ENCODE measurements at regions not wholly inside any gene's neighbourhood (a gene's known extent, or its start where the extent isn't known, plus 50 kb on each side); places are given as distances from the start of the nearest gene placed in this dataset.

DNA sequence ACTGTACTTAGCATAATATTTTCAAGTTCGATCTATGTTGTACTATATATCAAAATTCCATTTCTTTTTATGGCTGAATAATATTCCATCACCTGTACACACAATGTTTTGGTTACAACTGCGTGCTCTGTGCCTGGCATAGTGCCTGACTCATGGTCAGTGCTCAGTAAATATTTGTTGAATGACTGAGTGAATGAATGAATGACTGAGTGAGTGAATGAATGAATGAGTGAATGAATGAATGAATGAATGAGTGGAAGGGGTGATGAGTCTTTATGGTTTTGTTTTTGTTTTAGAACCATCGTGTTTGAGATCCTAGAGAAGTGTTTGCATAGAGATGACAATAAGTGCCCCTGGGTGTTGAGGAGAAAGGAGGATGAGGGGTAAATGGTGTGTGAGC is 155.3 kb downstream of the MRM1 start:
- DNase-seq (ENCODE audit: low spot score) = no peak

DNA sequence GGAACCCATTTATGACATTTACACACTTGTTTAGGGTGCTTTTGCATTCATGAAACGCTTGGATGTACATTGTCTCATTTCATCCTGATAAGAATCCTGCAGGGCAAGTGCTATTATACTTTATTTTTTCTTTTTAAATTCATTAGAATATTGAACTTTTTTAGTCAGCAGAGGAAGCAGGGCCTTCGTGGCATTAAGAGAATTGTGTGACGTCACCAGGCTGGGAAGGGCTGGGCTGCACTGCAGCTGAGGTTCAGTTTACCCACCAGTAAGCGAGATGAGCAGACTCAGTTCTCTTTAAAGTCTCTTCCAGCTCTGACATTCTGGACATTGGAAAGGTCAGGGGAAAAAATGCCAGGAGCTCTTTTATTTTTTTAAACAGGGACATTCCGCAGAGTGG is 159.0 kb downstream of the MRM1 start:
- DNase-seq (ENCODE audit: low spot score) = no peak

DNA sequence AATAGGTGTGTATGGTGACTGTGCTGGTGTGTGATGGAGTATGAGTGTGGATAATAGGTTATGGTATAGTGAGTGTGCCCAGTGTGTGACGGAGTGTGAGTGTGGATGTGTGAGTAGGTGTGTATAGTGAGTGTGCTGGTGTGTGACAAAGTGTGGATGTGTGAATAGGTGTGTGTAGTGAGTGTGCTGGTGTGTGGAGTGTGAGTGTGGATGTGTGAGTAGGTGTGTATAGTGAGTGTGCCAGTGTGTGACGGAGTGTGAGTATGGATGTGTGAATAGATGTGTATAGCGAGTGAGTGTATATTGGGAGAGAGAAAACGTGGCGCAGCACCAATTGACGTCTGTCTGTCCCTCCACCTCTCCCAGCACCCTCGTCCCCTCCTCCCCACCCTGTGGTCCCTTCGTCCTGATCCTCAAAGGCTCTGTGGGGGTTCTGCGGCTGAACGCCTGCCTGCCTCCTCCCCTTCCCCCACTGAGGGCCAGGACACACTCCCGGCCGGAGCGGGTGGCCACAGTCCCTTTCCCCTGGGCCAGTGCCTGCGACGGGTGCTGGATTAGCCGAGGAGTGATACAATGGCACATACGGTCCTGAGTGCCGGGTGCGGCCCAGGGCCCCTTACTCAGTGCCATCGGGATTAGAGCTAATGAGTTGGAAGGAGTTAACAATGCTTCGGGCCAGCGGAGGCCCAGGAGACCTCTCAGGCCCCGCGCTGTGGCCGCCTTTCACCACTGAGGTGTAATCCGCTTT is 160.0 kb downstream of the MRM1 start:
- no peak for DNase-seq (ENCODE audit: low spot score)

DNA sequence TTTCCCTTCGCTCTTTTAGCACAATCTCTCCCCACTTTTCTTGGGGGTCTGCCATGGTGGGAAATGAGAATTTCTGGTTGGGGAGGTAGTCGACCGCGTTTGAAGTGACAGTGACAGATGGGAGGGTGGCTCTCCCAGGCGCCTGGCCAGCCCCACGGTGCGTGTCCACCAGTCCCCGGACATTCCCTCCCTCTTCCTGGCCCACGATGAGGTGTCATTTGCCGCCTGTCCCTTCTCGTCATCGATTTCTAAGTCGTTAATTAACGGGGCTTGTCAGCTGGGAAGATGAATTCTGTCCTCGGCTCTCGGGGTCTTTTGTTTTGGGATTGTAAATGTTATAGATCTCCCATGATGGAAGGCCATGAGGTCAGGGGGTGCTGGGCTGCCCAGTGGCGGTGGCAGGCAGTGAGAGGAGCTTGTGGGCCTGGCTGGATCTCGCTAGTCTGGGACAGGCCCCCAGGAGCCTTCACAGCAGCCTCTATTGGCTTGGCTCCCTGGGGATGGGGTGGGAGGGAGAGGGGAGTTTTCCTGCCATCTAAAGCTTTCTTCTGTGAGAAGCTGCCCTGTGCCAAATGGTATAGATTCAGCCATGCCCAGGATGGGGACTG is 164.2 kb downstream of the MRM1 start:
- DNase-seq (ENCODE audit: low spot score) = no peak

DNA sequence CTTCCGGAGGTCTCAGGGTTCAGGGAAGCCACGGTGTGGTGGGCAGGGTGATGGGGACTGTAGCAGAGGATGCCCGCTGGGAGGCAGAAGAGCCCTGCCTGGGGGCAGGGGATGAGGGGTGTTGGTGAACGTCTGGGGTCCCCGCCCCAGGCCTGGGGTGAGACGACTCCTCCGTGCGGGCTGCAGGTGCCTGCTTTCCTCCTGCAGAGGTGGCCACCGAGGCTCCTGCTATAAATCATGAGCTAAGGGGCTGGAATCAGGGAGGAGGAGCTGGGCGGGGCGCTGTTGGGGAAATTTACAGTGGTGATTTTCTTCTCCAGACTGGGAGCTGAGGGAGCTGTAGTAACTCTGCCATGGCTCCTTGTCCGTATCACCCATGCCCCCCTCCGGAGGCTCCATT is 167.0 kb downstream of the MRM1 start:
- DNase-seq (ENCODE audit: low spot score) = no peak

DNA sequence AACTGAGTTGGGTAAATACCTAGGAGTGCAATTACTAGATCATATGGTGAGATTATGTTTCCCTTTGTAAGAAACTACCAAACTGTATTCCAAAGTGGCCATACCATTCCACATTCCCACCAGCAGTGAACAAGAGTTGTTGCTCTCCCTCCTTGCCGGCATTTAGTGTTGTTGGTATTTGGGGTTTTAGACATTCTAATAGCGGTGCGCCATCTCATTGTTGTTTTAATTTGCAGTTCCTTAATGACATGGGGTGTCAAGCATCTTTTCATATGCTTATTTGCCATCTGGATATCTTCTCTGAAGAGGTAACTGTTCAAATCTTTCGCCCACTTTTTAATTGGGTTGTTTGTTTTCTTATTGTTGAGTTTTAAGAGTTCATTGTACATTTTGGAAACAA is 164.2 kb upstream of the LHX1 start:
- DNase-seq (ENCODE audit: low spot score) = no peak

DNA sequence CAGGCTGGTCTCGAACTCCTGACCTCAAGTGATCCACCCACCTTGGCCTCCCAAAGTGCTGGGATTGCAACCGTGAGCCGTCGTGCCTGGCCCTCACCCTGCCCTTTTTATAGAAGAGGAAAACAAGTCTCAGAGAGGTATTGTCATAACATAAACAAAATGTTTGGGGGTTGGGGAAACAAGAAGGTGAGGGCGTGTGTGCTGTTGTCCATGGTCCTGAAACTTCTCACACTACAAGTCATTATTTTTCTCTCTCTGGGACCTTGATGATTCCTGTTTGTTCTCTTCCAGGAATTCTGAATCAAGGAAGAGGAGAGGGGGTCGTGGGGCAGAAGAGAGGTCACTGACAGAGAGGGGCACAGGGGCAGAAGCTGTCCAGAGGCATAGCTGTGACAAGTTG is 160.2 kb upstream of the LHX1 start:
- no peak for DNase-seq (ENCODE audit: low spot score)

DNA sequence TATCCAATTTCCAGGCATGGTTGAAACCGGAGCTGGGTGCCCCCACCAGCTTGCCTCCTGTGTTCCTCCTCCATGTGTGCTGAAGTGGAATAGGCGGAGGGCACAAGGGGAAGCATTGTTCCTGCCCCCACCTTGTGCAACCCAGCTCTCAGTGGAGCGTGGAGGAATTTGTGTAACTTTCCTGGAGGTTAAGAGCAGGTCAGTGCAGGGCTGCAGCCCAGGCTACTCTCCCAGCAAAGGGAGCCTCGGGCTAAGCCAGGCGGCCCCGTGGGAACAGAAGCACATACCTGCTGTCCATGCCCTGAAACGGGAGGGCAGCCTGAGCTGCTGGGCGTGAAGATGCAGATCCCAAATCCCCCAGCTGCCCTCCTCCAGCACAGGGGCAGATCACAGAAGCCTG is 158.8 kb upstream of the LHX1 start:
- no peak for DNase-seq (ENCODE audit: low spot score)

DNA sequence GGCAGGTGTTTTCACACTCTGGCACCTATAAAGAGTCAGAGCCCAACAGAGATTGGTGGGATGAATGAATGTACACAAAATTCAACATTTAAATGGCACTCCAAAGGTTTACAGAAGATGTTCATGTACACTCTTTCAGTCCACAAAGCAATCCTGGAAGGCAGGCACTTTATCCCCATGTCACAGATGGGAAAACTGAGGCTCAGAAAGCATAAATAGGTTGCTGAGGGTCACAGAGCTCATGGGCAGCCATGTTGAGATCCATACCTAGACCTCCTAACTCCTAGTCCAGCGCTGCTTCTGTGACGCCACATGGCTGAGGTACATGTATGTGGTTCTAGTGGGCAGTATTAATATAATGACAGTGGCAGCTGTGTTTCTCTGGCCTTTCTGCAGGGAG is 157.7 kb upstream of the LHX1 start:
- no peak for DNase-seq (ENCODE audit: low spot score)

DNA sequence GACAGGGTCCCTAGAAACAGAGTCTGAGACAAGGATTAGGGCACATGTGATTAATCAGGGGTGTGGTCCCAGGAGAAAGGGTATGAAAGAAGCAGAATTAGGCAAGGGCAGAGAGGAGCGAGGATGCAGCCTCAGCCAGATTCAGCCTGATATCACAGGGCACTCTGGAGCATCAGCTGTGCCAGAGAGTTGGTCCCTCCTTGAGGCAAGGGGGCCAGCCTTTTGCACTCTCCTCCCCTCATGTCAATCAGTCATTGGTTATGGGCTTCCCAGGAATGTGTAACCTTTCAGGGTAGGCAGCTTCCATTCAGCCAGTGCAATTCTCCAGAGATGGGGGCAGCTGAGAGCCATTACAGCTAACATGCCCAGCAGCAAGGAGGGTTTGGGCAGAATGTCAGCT is 152.6 kb upstream of the LHX1 start:
- no peak for DNase-seq (ENCODE audit: low spot score)

DNA sequence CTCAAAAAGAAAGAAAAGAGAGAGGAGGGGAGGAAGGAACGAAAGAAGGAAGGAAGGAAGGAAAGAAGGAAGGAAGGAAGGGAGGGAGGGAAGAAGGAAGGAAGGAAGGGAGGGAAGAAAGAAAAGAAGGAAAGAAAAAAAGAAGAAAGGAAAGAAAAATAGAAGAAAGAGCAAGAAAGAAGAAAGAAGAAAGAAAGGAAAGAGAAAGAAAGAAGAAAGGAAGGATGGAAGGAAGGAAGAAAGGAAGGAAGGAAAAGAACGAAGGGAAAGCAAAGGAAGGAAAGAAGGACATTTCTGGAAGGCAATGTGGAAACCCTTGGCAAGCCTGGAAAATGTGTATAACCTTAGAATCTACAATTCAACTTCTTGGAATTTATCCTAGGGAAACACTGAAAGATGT is 150.4 kb upstream of the LHX1 start:
- no peak for DNase-seq (ENCODE audit: low spot score)

DNA sequence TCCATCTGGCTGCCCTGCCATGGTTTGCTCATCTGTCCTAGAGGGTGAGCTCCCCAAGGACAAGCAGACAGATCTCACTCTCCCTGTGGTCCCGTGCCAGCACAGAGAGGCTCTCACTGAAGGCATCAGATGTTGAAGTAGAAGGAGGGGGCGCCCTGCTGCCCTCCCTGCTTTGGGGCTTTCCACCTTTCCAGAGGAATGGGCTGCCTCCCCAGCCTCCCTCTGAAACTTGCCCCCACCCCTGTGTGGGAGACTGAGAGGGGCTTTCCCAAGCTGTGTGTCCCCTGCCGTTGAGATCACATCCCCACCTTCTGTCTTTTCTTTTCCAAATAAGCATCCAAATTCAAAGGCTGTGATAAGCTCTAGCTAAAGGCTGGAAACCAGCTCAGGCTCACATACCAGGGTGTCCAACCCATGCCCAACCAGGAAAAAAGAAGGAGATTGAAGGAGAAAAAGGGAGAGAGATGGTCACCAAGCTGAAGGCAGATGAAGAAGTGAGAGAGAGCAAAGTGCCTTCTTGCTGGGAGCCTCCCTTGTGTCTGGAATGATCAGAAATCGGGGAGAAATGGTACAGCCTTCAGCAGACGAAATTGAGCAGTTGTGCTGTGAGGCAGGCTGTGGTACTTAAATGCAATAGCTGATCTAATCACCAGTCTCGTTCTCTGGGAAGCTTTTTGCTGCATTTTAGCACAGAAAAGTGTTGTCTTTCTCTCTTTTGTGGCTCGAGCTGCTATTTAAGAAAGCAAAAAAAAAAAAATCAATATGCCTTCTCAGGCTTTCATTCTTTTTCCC is 145.9 kb upstream of the LHX1 start:
- no peak for DNase-seq (ENCODE audit: low spot score)

DNA sequence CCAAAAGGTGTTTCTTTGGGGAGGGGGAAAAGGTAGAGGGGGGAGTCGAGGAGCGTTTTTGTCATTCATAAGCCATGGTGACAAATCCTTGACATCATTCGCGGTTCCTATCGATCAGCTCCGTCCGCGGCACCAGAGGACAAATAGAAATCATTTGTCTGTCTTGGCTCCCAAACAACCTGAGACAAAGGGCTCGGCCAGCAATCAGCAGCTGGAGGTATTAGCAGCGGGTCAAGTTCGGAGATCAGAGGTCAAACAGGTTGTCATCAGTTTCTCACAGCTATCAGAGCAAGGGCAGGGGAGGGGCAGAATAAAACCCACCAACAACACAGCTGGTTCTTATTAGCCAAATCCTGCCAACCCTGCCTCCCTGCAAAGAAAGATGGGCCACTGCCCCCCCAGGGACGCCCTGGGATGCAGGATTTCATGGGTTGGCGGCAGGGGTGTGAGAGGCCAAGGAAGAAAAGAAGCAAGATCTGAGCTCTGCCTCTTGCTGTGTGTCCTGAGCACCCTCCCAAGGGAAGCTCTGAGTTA is 145.3 kb upstream of the LHX1 start:
- DNase-seq (ENCODE audit: low spot score) = no peak

DNA sequence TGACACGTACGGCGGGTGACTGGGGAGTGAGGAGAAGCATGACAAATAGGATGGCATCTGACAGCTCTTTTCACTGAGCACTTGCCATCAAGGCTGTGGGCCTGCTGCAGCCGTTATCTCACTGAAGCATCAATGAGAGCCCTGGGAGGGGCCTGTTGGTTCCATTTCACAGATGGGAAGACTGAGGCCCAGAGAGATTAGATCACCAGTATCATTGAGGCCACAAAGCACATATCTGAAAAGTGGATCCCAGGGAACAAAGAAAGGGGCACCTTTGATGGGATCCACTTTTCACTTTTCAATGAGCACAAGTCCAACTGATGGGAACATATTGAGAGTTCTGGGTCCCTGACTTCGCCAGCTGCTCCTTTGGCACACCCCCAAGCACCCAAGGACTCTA is 144.4 kb upstream of the LHX1 start:
- no peak for DNase-seq (ENCODE audit: low spot score)

DNA sequence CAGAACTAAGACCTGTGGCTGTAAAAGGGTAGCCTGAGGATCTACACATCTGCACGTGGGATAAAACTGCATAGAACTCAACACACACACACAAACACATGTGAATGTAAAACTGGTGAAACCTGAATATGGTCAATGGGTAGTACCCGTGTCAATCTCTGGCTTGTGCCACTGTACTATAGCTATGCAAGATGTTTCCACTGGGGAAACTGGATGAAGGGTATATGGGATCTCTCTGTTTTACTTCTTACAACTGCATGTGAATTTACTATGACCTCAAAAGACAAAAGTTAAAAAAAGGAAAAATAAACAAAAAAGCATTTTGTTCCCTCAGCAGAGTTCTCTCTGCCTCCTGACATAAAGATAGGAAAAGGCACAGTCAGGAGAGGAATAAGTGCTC is 143.3 kb upstream of the LHX1 start:
- no peak for DNase-seq (ENCODE audit: low spot score)

DNA sequence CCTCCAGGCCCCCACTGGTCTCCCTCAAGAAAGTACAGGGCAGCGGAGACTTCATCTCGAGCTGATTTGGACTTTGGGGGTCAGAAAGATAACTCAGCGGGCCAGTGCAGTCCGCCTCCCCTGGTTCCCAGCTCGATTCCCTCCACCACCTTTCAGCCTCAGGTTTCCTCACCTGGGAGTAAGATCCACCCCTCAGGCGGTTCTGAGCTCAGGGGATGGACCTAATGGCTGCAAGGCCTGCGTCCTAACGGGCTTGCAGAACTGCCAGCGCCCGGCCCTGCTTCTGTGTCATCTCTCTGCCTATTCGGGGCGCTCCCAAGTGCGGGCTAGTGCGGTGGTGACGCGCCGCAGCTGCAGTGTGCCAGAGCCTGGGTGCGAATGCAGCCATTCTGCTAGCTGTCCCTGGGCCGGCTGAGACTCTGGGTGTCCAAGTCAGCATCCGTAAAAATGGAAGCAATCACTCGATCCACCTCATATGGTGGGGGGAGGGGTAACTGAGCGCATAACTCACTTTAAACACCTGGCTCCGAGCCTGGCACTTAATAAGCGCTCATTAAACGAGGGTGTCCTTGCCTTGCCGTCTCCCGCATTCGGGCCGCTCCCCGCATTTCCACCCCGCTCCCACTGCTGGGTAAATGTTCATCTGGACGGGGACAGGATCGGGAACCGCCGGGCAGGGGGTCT is 129.6 kb upstream of the LHX1 start:
- no peak for DNase-seq (ENCODE audit: low spot score)

DNA sequence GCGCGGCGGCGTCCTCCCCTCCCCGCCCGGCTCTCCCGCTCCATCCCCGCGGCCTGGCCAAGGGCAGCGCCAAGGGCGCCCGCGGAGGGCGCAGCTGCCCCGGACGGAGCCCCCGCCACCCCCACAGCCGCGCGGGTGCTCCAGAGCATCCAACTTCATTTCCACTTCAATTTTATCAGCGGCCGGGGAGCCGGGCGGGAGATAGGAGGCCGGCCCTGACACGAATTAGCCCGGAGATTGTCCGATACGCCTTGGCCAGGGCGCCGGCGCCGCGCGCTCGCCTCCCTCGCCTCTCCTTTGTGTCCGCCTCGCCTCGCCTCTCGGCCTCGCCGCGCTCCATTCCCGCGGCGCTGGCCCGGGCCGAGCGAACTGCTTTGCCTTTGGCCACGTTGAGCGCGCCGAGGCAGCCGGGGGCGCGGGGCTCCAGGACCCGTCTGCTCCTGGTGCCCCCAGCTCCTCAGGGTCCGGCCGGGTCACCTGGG is 129.1 kb upstream of the LHX1 start:
- no peak for DNase-seq (ENCODE audit: low spot score)

DNA sequence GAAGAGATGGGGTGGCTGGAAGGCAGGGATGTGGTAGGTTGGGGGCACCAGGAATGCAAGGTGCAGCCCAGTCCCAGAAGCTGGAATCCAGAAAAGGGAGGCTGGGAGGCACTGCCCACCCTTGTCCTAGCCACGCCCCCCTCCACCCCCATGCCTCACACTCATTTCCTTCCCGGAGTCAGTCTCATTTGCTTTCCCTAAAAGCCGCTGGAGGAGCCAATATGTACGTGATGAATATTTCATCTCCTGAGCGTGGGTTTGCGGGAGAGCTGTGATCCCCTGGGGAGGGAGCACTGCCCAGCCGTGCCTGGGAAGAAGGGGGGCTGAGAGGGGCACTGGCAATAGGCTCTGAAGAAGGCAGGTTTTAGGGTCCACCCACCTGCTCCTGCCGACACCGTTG is 124.5 kb upstream of the LHX1 start:
- DNase-seq (ENCODE audit: low spot score) = no peak

DNA sequence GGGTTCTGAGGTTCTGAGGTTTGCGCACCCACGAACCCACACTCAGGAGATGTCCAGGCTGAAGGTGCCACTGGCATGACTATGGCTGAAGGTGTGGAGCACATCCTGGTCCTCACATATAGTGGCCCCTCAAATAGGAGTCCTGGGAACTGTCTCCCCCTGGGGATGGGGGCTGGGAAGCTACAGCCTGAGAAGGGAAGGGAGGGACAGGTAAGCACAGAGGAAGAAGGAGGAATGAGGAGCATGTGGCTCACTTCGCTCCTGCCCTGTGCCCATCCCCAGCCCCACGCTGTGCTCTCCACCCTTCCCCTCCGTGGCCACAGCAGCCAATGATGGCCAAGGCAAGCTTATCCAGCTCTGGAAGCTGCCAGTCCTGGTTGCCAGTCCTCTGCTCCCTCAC is 123.9 kb upstream of the LHX1 start:
- DNase-seq (ENCODE audit: low spot score) = no peak

DNA sequence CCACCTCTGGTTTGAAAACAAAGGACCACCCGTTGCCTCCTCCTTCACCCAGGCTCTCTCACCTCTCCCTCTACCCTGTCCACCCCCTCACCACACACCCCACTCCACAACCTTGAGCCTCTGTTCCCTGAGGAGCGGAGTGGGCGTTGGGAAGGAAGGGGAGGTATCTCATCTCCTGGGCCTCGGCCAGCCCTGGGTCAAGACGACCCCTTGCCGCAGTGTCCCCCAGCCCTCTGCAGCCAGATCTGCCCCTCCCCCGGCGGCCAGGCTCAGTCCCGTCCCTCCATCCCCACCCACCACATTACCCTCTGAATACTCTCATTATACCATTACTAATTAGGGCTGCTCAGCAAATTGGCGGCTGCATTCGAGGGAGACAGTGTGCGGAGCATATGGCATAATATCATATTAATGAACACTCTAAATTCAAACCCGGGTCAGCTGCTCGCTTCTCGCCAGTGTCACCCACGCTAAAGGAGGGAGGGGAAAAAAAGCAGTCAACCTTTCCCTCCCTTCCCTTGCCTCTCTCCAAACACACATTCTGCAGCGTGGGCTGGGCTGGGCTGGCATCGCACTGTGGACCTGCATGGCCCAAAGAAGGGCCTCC is 123.2 kb upstream of the LHX1 start:
- no peak for DNase-seq (ENCODE audit: low spot score)

DNA sequence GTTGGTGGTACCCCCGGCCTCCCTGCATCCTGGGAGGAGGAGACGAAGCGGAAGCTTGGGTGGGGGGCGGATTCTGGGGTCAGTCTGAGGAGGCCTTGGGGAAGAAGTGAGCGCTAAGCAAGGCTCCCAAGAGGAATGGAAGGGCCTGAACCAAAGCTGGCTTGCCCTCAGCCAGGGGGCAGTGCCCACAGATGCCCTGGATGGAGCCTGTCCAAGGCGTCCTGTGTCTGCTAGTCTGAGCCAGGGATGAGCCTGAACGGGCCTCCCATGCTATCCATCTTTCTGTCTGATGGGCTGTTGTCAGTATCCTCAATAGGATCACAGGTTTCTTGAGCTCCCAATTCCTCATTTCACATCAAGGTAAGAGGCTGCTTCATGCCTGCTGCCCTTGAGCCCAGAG is 122.3 kb upstream of the LHX1 start:
- DNase-seq (ENCODE audit: low spot score) = no peak

Measured in putamen (tissue), 1 donor.